Kidney (tissue), 13 donors: ENCODE measurements at regions not wholly inside any gene's neighbourhood (a gene's known extent, or its start where the extent isn't known, plus 50 kb on each side); places are given as distances from the start of the nearest gene placed in this dataset.
"Not testable (repeated sequence)": the region's sequence is repeated elsewhere in the genome, so short reads cannot be mapped to it uniquely, and the experiment has no call there.

Experiments used
- DNase-seq, 5 donors: peaks; one replicate each; pipeline ENCODE4 v3.0.0-alpha.2; 2013 to 2020
- FAIRE-seq: peaks from 2 replicates; lab custom pipeline; 2012; peaks lifted over from hg19 to GRCh38; lab: Jason Lieb, UNC
- H3K27ac ChIP-seq, 2 donors: one replicate each; pipeline ENCODE4 v1.7.0; 2013; ENCODE audit warnings: low read depth in 2 of 2, low read length in 2 of 2, inconsistent platforms in 1 of 2
- H3K27me3 ChIP-seq: one replicate; pipeline ENCODE4 v1.7.1; 2013; ENCODE audit warnings: low read length, inconsistent platforms; ENCODE audit not compliant: control insufficient read depth, insufficient read depth
- H3K36me3 ChIP-seq, 3 donors: one replicate each; pipeline versions ENCODE4 v1.7.0 to v1.7.1; 2013; ENCODE audit warnings: low read length in 3 of 3, control low read depth in 1 of 3, inconsistent platforms in 1 of 3; ENCODE audit not compliant: insufficient read depth in 3 of 3, control insufficient read depth in 2 of 3
- H3K4me1 ChIP-seq, 3 donors: one replicate each; pipeline versions ENCODE4 v1.7.0 to v1.7.1; 2013; ENCODE audit warnings: low read length in 3 of 3, inconsistent platforms in 1 of 3, low read depth in 1 of 3; ENCODE audit not compliant: control insufficient read depth in 2 of 3, insufficient read depth in 2 of 3
- H3K4me3 ChIP-seq, 3 donors: one replicate each; pipeline versions ENCODE4 v1.7.0 to v1.8.1; 2013; ENCODE audit warnings: low read length in 3 of 3, control low read depth in 1 of 3, inconsistent platforms in 1 of 3
- H3K9ac ChIP-seq, 3 donors: one replicate each; pipeline versions ENCODE4 v1.7.0 to v1.7.1; 2013; ENCODE audit warnings: low read length in 3 of 3, control low read depth in 1 of 3, inconsistent platforms in 1 of 3
- H3K9me3 ChIP-seq, 3 donors: one replicate each; pipeline versions ENCODE4 v1.7.0 to v1.7.1; 2013; ENCODE audit warnings: low read length in 3 of 3, control low read depth in 1 of 3, inconsistent platforms in 1 of 3; ENCODE audit not compliant: control insufficient read depth in 2 of 3, insufficient read depth in 1 of 3
- CTCF ChIP-seq: IDR thresholded peaks from 3 replicates; pipeline ENCODE4 v1.5.1; 2012; ENCODE audit warnings: mild to moderate bottlenecking, moderate library complexity, borderline replicate concordance; ENCODE audit not compliant: insufficient read depth; ENCODE audit errors: extremely low read depth
- intact Hi-C: fragments of 100-400 bp; cut with DNase I; formaldehyde crosslinking; loops from one replicate; pipeline ENCODE4 v1.11.1; 2022
- donor health status: control.
- donor health status: control.
- donor health status: control.
- donor health status: control.
- donor health status: control.
- donor health status: DM: yes; HTN: yes; CAD: no.
- donor health status: Normal renal cell carcinoma (clear cell type).

- FAIRE-seq (no peak), DNase-seq (no peak)
- no peak for TF ChIP-seq CTCF
- no peaks in the 10 kb centered on the region for H3K36me3 ChIP-seq
- H3K9me3 ChIP-seq = no peaks in the 10 kb centered on the region
- no peaks in the 10 kb centered on the region for H3K27me3 ChIP-seq
- no peak overlapping the region for H3K9ac ChIP-seq
- H3K4me1 ChIP-seq = no peaks in the 10 kb centered on the region
- H3K27ac ChIP-seq = no peak overlapping the region
- no peak overlapping the region for H3K4me3 ChIP-seq
- intact Hi-C loops = no loop called here
Measured at GRCh38 chr7:49660170-49660783, 113.2 kb upstream of the VWC2 start.

GRCh38 chr7:49660976-49661375 lies 112.5 kb upstream of the VWC2 start:
- no peaks in the 10 kb centered on the region for H3K4me1 ChIP-seq
- FAIRE-seq = no peak
- no peaks in the 10 kb centered on the region for H3K27me3 ChIP-seq
- no peaks in the 10 kb centered on the region for H3K9me3 ChIP-seq
- DNase-seq = no peak
- H3K27ac ChIP-seq = no peak overlapping the region
- no peak for TF ChIP-seq CTCF
- H3K4me3 ChIP-seq = no peak overlapping the region
- no peaks in the 10 kb centered on the region for H3K36me3 ChIP-seq
- no peak overlapping the region for H3K9ac ChIP-seq
- intact Hi-C loops = no loop called here

GRCh38 chr7:49665963-49666362 lies 107.5 kb upstream of the VWC2 start:
- DNase-seq, H3K9me3 ChIP-seq, intact Hi-C loops, H3K27ac ChIP-seq, H3K36me3 ChIP-seq, H3K9ac ChIP-seq, H3K27me3 ChIP-seq, FAIRE-seq, H3K4me1 ChIP-seq, H3K4me3 ChIP-seq: not testable (repeated sequence)

- Histone ChIP-seq H3K9ac (no peak overlapping the region), H3K27ac (no peak overlapping the region), H3K36me3 (no peaks in the 10 kb centered on the region), H3K27me3 (no peaks in the 10 kb centered on the region), H3K9me3 (no peaks in the 10 kb centered on the region), H3K4me1 (no peaks in the 10 kb centered on the region), H3K4me3 (no peak overlapping the region)
- DNase-seq (no peak), FAIRE-seq (no peak)
- intact Hi-C loops = no loop called here
- TF ChIP-seq CTCF = no peak
Measured at GRCh38 chr7:49666764-49667163, 106.7 kb upstream of the VWC2 start.
